ENCODE measurements at regions not wholly inside any gene's neighbourhood (a gene's known extent, or its start where the extent isn't known, plus 50 kb on each side); places are given as distances from the start of the nearest gene placed in this dataset.

DNA sequence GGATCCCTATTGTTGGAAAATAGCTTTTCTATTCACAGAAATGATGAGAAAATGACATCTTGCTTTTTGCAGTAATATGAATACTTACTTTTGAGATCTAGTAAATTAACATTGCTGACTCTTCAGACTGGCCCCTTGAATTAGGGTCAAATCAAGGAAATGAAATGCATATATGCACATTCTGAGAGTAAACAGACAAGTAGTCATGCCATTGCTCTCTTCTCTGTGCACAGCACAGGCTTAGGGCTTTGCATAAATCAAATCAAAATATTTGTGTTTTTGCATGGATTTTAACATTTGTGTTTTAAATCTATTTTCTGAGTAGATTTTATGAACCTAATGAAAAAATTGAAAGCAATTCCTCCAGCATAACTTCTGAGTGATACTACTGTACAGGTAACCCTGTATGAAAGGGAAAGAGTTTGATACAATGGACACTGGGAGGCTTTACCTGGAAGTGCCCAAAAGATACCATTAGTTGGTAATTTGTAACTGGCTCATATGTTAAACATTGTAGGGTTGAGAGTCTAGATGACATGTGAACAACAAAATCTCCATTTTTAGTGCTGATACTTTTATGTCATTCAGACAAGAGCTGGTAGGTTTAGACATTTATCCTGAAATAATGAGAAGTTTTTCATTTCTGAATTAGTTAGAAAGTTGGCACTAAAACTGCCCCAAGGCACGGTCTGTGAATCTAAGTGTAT is 280.2 kb upstream of the FBXO33 start:
- no peak overlapping the region for H3K27ac ChIP-seq (ENCODE audit: low read depth in 1 of 2, low read length in 2 of 2)
- no peaks in the 10 kb centered on the region for H3K4me1 Mint-ChIP-seq
- no peaks in the 10 kb centered on the region for H3K36me3 ChIP-seq (replicated peaks in 1 of 2; ENCODE audit: control insufficient read depth in 1 of 2, insufficient read depth in 2 of 2, low read length in 2 of 2)
- no peak overlapping the region for H3K4me3 ChIP-seq (replicated peaks in 1 of 3; ENCODE audit: low read depth in 2 of 3, low read length in 3 of 3)
- intact Hi-C loops (cut with micrococcal nuclease): no loop called here
- TF ChIP-seq, protein P1, sequence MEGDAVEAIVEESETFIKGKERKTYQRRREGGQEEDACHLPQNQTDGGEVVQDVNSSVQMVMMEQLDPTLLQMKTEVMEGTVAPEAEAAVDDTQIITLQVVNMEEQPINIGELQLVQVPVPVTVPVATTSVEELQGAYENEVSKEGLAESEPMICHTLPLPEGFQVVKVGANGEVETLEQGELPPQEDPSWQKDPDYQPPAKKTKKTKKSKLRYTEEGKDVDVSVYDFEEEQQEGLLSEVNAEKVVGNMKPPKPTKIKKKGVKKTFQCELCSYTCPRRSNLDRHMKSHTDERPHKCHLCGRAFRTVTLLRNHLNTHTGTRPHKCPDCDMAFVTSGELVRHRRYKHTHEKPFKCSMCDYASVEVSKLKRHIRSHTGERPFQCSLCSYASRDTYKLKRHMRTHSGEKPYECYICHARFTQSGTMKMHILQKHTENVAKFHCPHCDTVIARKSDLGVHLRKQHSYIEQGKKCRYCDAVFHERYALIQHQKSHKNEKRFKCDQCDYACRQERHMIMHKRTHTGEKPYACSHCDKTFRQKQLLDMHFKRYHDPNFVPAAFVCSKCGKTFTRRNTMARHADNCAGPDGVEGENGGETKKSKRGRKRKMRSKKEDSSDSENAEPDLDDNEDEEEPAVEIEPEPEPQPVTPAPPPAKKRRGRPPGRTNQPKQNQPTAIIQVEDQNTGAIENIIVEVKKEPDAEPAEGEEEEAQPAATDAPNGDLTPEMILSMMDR (IDR thresholded peaks at IDR 0.05): no peak
- no peaks in the 10 kb centered on the region for H3K79me2 ChIP-seq (ENCODE audit: insufficient read depth, low read length)
- WGBS (ENCODE audit: insufficient coverage): no CpG with 5 or more reads among the region's 1 CpG
- H3K36me3 Mint-ChIP-seq: no peaks in the 10 kb centered on the region
- no peaks in the 10 kb centered on the region for H4K20me1 ChIP-seq (ENCODE audit: insufficient read depth, low read length)
- no peaks in the 10 kb centered on the region for H3K4me1 ChIP-seq (ENCODE audit: control insufficient read depth in 1 of 2, insufficient read depth in 2 of 2, low read length in 2 of 2)
- no peaks in the 10 kb centered on the region for H3K9me3 ChIP-seq (replicated peaks in 1 of 2; ENCODE audit: control insufficient read depth in 1 of 2, insufficient read depth in 1 of 2, low read length in 2 of 2)
- H3K27me3 ChIP-seq (ENCODE audit: control insufficient read depth in 2 of 2, insufficient read depth in 2 of 2, low read length in 2 of 2): no peaks in the 10 kb centered on the region
- H3K9ac ChIP-seq (ENCODE audit: insufficient read depth, low read length, poor library complexity, severe bottlenecking): no peak overlapping the region
- H3K4me3 Mint-ChIP-seq: no peak overlapping the region
- peaks cover 0 to 6% (median 3%) of the 10 kb centered on the region in 7 donors for H3K9me3 Mint-ChIP-seq
- no peak overlapping the region for H3K27ac Mint-ChIP-seq
- H3K27me3 Mint-ChIP-seq (ENCODE audit: low read depth in 3 of 3): no peaks in the 10 kb centered on the region
- no peak overlapping the region for H2AFZ ChIP-seq (ENCODE audit: insufficient read depth, low read depth, low read length, poor library complexity, severe bottlenecking)
- DNase-seq: no peak
- H3K4me2 ChIP-seq (replicated peaks; ENCODE audit: extremely low read depth, low read length, poor library complexity, severe bottlenecking): no peak overlapping the region

DNA sequence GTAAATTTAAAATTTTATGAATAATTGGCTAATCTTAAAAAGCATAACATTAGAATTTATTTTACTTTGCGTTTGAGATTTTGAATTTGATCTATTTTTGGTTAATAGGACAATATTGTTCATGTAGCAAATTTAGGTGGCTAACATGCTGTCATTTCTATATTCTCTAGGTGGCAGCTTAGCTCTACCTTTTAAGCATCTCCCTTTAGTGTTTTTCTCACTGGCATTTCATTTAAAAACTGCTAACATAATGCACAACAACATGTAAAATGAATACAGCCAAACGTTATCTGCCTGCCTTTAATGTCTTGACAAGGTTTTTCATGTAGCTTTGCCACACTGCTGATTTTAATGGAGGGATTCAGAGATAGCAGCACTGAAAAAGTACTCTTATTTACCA is 272.4 kb upstream of the FBXO33 start:
- TF ChIP-seq, protein P1 (IDR thresholded peaks at IDR 0.05): no peak
- no peaks in the 10 kb centered on the region for H3K36me3 Mint-ChIP-seq
- WGBS (ENCODE audit: insufficient coverage): no CpG with 5 or more reads among the region's 2 CpGs
- no peak for DNase-seq
- no peaks in the 10 kb centered on the region for H3K27me3 ChIP-seq (ENCODE audit: control insufficient read depth in 2 of 2, insufficient read depth in 2 of 2, low read length in 2 of 2)
- H3K4me3 ChIP-seq (replicated peaks in 1 of 3; ENCODE audit: low read depth in 2 of 3, low read length in 3 of 3): no peak overlapping the region
- no peak overlapping the region for H3K9ac ChIP-seq (ENCODE audit: insufficient read depth, low read length, poor library complexity, severe bottlenecking)
- no peaks in the 10 kb centered on the region for H3K4me1 ChIP-seq (ENCODE audit: control insufficient read depth in 1 of 2, insufficient read depth in 2 of 2, low read length in 2 of 2)
- H3K9me3 Mint-ChIP-seq: peaks cover 8 to 20% (median 16%) of the 10 kb centered on the region in 7 donors
- no peak overlapping the region for H3K27ac Mint-ChIP-seq
- no peaks in the 10 kb centered on the region for H3K79me2 ChIP-seq (ENCODE audit: insufficient read depth, low read length)
- intact Hi-C loops (cut with micrococcal nuclease): no loop called here
- H2AFZ ChIP-seq (ENCODE audit: insufficient read depth, low read depth, low read length, poor library complexity, severe bottlenecking): no peak overlapping the region
- no peaks in the 10 kb centered on the region for H3K27me3 Mint-ChIP-seq (ENCODE audit: low read depth in 3 of 3)
- H3K27ac ChIP-seq (ENCODE audit: low read depth in 1 of 2, low read length in 2 of 2): no peak overlapping the region
- no peaks in the 10 kb centered on the region for H3K36me3 ChIP-seq (replicated peaks in 1 of 2; ENCODE audit: control insufficient read depth in 1 of 2, insufficient read depth in 2 of 2, low read length in 2 of 2)
- H3K4me3 Mint-ChIP-seq: no peak overlapping the region
- H3K4me2 ChIP-seq (replicated peaks; ENCODE audit: extremely low read depth, low read length, poor library complexity, severe bottlenecking): no peak overlapping the region
- H3K9me3 ChIP-seq (replicated peaks in 1 of 2; ENCODE audit: control insufficient read depth in 1 of 2, insufficient read depth in 1 of 2, low read length in 2 of 2): peaks cover 4 to 9% of the 10 kb centered on the region in 2 donors
- H4K20me1 ChIP-seq (ENCODE audit: insufficient read depth, low read length): no peaks in the 10 kb centered on the region
- no peaks in the 10 kb centered on the region for H3K4me1 Mint-ChIP-seq
